SK-N-SH (cell line): ENCODE measurements at regions not wholly inside any gene's neighbourhood (a gene's known extent, or its start where the extent isn't known, plus 50 kb on each side); places are given as distances from the start of the nearest gene placed in this dataset.

Experiments
- CTCF ChIA-PET: fragments of 300-600, 350-600 bp; formaldehyde crosslinking; extraction: SDS; loops from one replicate; lab custom pipeline; 2021; lab: Yijun Ruan, JAX
- POLR2A ChIA-PET: fragments of 350-600 bp; sonication (Branson Sonifier 250); formaldehyde crosslinking; extraction: SDS; loops from one replicate; lab custom pipeline; 2020; ENCODE audit warnings: antibody characterized with exemption, inconsistent platforms; lab: Yijun Ruan, JAX
- DNase-seq: peaks from one replicate; pipeline ENCODE4 v3.0.0; 2012
- H2AFZ ChIP-seq: fragments of 200-600 bp; sonication (generic); 2 replicates; pipeline ENCODE4 v1.8.1; 2016; ENCODE audit warnings: antibody characterized with exemption, mild to moderate bottlenecking, low read depth
- H3F3A ChIP-seq: fragments of 200-600 bp; sonication (generic); replicated peaks from 2 replicates; pipeline ENCODE3; 2016; ENCODE audit warnings: antibody characterized with exemption, mild to moderate bottlenecking; ENCODE audit not compliant: insufficient read depth
- H3K27ac ChIP-seq, 2 experiments: fragments of 200-500 bp in 1 of 2; fragments of 200-600 bp in 1 of 2; sonication (Bioruptor generic) in 1 of 2; sonication (generic), shearing (Covaris generic) in 1 of 2; 2 replicates each; pipeline versions ENCODE4 v1.5.1 to v1.6.1; 2014 to 2016; ENCODE audit warnings: low read depth in 2 of 2, inconsistent platforms in 1 of 2, low read length in 1 of 2, mild to moderate bottlenecking in 1 of 2, mixed read lengths in 1 of 2
- H3K27me3 ChIP-seq: fragments of 200-600 bp; sonication (generic), shearing (Covaris generic); 2 replicates; pipeline ENCODE4 v1.6.1; 2016; ENCODE audit warnings: mixed run types; ENCODE audit not compliant: insufficient read depth
- H3K36me3 ChIP-seq, 2 experiments: fragments of 200-500 bp in 1 of 2; fragments of 200-600 bp in 1 of 2; sonication (Bioruptor generic) in 1 of 2; sonication (generic) in 1 of 2; replicated peaks in 1 of 2; 2 replicates each; pipeline versions ENCODE3 to v1.5.1; 2014 to 2016; ENCODE audit warnings: low read length in 1 of 2, mild to moderate bottlenecking in 1 of 2; ENCODE audit not compliant: insufficient read depth in 2 of 2, control insufficient read depth in 1 of 2
- H3K4me1 ChIP-seq, 2 experiments: fragments of 200-500 bp in 1 of 2; fragments of 200-600 bp in 1 of 2; sonication (Bioruptor generic) in 1 of 2; sonication (generic), shearing (Covaris generic) in 1 of 2; 2 replicates each; pipeline versions ENCODE4 v1.5.1 to v1.6.1; 2014 to 2016; ENCODE audit warnings: low read depth in 1 of 2, low read length in 1 of 2, mixed run types in 1 of 2; ENCODE audit not compliant: insufficient read depth in 2 of 2, control insufficient read depth in 1 of 2
- H3K4me2 ChIP-seq: fragments of 200-600 bp; sonication (generic), shearing (Covaris generic); 2 replicates; pipeline ENCODE4 v1.6.1; 2017; ENCODE audit warnings: mixed run types
- H3K4me3 ChIP-seq, 2 experiments: fragments of 200-500 bp in 1 of 2; fragments of 200-600 bp in 1 of 2; sonication (Bioruptor generic) in 1 of 2; sonication (generic), shearing (Covaris generic) in 1 of 2; 2 replicates each; pipeline versions ENCODE4 v1.5.1 to v1.8.1; 2014 to 2016; ENCODE audit warnings: low read depth in 2 of 2, inconsistent platforms in 1 of 2, low read length in 1 of 2, mild to moderate bottlenecking in 1 of 2, mixed read lengths in 1 of 2, moderate library complexity in 1 of 2
- H3K79me2 ChIP-seq: fragments of 200-600 bp; sonication (generic); 2 replicates; pipeline ENCODE4 v1.8.1; 2017; ENCODE audit warnings: mild to moderate bottlenecking; ENCODE audit not compliant: insufficient read depth
- H3K9ac ChIP-seq: fragments of 200-600 bp; sonication (generic); 2 replicates; pipeline ENCODE4 v1.6.1; 2017; ENCODE audit warnings: mixed run types
- H3K9me2 ChIP-seq: fragments of 200-600 bp; sonication (generic); 2 replicates; pipeline ENCODE4 v1.6.1; 2017; ENCODE audit warnings: mixed run types
- H3K9me3 ChIP-seq: fragments of 200-600 bp; sonication (generic); 2 replicates; pipeline ENCODE4 v1.6.1; 2017; ENCODE audit warnings: mixed run types, mild to moderate bottlenecking, moderate library complexity
- H4K20me1 ChIP-seq: fragments of 200-600 bp; sonication (generic); 2 replicates; pipeline ENCODE4 v1.6.1; 2017; ENCODE audit warnings: mild to moderate bottlenecking, mixed run types; ENCODE audit not compliant: insufficient read depth
- CHD2 ChIP-seq: fragments of 150-350 bp; IDR thresholded peaks from 2 replicates; pipeline ENCODE4 v1.6.1; 2018; ENCODE audit warnings: low read length; ENCODE audit not compliant: partially characterized antibody
- EZH2phosphoT487 ChIP-seq: fragments of 200-600 bp; sonication (generic); IDR thresholded peaks from 2 replicates; pipeline ENCODE4 v1.6.1; 2017; ENCODE audit warnings: low read depth, mixed run types, mild to moderate bottlenecking, antibody characterized with exemption, moderate library complexity, borderline replicate concordance
- FOXJ3 ChIP-seq: sonication (generic); formaldehyde crosslinking; IDR thresholded peaks from 2 replicates; pipeline ENCODE4 v1.5.1; 2020; ENCODE audit warnings: mild to moderate bottlenecking, missing genetic modification reagents
- GABPA ChIP-seq: IDR thresholded peaks from 2 replicates; pipeline ENCODE4 v1.4.0; 2012; ENCODE audit warnings: low read depth, mild to moderate bottlenecking
- GATA2 ChIP-seq: sonication (generic); formaldehyde crosslinking; IDR thresholded peaks from 2 replicates; pipeline ENCODE4 v1.5.0; 2020; ENCODE audit warnings: mild to moderate bottlenecking, missing genetic modification reagents
- JUND ChIP-seq: IDR thresholded peaks from 2 replicates; pipeline ENCODE4 v1.4.0; 2012
- MEF2A ChIP-seq: IDR thresholded peaks from 2 replicates; pipeline ENCODE4 v1.4.0; 2012; ENCODE audit warnings: low read depth, borderline replicate concordance
- MXI1 ChIP-seq: IDR thresholded peaks from 2 replicates; pipeline ENCODE4 v1.6.1; 2012; ENCODE audit warnings: mild to moderate bottlenecking, low read depth, low read length, improper control_type of control experiment
- POLR2AphosphoS5 ChIP-seq: IDR thresholded peaks from 2 replicates; pipeline ENCODE4 v1.6.1; 2012; ENCODE audit warnings: low read depth, low read length
- SIN3A ChIP-seq: IDR thresholded peaks from 2 replicates; pipeline ENCODE4 v1.6.1; 2012; ENCODE audit warnings: low read depth, mild to moderate bottlenecking, low read length, moderate library complexity, borderline replicate concordance
- TAF1 ChIP-seq: IDR thresholded peaks from 2 replicates; pipeline ENCODE4 v1.6.1; 2012; ENCODE audit warnings: low read depth, mild to moderate bottlenecking, low read length, moderate library complexity, borderline replicate concordance
- TEAD4 ChIP-seq: IDR thresholded peaks from 2 replicates; pipeline ENCODE4 v1.4.0; 2012; ENCODE audit warnings: mild to moderate bottlenecking, borderline replicate concordance; ENCODE audit not compliant: insufficient read depth
- YY1 ChIP-seq: IDR thresholded peaks from 2 replicates; pipeline ENCODE4 v1.4.0; 2012; ENCODE audit warnings: low read depth, mild to moderate bottlenecking
- ZBTB33 ChIP-seq: IDR thresholded peaks from 2 replicates; pipeline ENCODE4 v1.4.0; 2012; ENCODE audit warnings: low read depth, borderline replicate concordance
- WGBS: methylation state at CpG from one replicate; pipeline ENCODE4 v1.1.6; 2017; ENCODE audit warnings: low lambda C conversion rate; 5-methylcytosine and 5-hydroxymethylcytosine counted together
- TF ChIP-seq, protein P1 (sequence below): fragments of 150-350 bp; IDR thresholded peaks from 2 replicates; pipeline ENCODE4 v1.6.1; 2017; ENCODE audit warnings: antibody characterized with exemption, low read length, low read depth, borderline replicate concordance
- TF ChIP-seq, protein P2 (sequence below): fragments of 200-600 bp; sonication (generic); IDR thresholded peaks from 2 replicates; pipeline ENCODE4 v1.6.1; 2017; ENCODE audit warnings: antibody characterized with exemption, mild to moderate bottlenecking, moderate library complexity
- TF ChIP-seq, protein P3 (sequence below): IDR thresholded peaks from 2 replicates; pipeline ENCODE4 v1.4.0; 2012; ENCODE audit warnings: low read depth
- TF ChIP-seq, protein P4 (sequence below): IDR thresholded peaks from 2 replicates; pipeline ENCODE4; 2012
- TF ChIP-seq, protein P5 (sequence below): fragments of 150-350 bp; IDR thresholded peaks from 2 replicates; pipeline ENCODE4 v1.6.1; 2016; ENCODE audit warnings: mild to moderate bottlenecking, low read depth, low read length

DNA sequence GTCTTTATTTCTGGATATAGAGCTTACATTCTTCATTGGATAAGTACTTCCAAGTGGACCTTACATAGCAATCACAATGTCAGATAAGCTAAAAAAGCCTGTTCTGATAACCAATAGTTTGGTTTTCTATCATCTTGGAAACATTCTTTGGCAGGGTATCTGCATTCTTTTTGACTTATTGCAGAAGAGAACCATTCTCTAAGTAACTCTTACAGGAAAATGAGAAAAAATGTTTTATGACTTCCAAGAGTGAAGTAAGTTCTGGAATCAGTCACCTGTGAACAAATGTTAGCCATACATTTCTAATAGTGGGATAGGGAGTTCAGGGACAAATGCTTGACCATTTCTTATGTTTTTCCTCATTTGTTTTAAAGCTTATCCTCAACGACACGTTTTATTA, 564.0 kb downstream of the CD109 start:
- DNase-seq: no peak
- no peaks in the 10 kb centered on the region for H3K36me3 ChIP-seq
- CTCF ChIA-PET: no interaction called here
- no peaks in the 10 kb centered on the region for H4K20me1 ChIP-seq
- no peak overlapping the region for H3K9ac ChIP-seq
- H3K27ac ChIP-seq: no peak overlapping the region
- H3F3A ChIP-seq: no peaks in the 10 kb centered on the region
- TF ChIP-seq YY1 (no peak), TAF1 (no peak), ZBTB33 (no peak), MXI1 (no peak), SIN3A (no peak), GABPA (no peak), FOXJ3 (CRISPR knock-in tag) (no peak), POLR2AphosphoS5 (no peak), JUND (no peak), CHD2 (no peak), EZH2phosphoT487 (no peak), GATA2 (CRISPR knock-in tag) (no peak), MEF2A (no peak), TEAD4 (no peak)
- TF ChIP-seq, protein P1, sequence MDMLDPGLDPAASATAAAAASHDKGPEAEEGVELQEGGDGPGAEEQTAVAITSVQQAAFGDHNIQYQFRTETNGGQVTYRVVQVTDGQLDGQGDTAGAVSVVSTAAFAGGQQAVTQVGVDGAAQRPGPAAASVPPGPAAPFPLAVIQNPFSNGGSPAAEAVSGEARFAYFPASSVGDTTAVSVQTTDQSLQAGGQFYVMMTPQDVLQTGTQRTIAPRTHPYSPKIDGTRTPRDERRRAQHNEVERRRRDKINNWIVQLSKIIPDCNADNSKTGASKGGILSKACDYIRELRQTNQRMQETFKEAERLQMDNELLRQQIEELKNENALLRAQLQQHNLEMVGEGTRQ: no peak
- TF ChIP-seq, protein P2, sequence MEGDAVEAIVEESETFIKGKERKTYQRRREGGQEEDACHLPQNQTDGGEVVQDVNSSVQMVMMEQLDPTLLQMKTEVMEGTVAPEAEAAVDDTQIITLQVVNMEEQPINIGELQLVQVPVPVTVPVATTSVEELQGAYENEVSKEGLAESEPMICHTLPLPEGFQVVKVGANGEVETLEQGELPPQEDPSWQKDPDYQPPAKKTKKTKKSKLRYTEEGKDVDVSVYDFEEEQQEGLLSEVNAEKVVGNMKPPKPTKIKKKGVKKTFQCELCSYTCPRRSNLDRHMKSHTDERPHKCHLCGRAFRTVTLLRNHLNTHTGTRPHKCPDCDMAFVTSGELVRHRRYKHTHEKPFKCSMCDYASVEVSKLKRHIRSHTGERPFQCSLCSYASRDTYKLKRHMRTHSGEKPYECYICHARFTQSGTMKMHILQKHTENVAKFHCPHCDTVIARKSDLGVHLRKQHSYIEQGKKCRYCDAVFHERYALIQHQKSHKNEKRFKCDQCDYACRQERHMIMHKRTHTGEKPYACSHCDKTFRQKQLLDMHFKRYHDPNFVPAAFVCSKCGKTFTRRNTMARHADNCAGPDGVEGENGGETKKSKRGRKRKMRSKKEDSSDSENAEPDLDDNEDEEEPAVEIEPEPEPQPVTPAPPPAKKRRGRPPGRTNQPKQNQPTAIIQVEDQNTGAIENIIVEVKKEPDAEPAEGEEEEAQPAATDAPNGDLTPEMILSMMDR: no peak
- TF ChIP-seq, protein P3, sequence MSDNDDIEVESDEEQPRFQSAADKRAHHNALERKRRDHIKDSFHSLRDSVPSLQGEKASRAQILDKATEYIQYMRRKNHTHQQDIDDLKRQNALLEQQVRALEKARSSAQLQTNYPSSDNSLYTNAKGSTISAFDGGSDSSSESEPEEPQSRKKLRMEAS: no peak
- TF ChIP-seq, protein P4, sequence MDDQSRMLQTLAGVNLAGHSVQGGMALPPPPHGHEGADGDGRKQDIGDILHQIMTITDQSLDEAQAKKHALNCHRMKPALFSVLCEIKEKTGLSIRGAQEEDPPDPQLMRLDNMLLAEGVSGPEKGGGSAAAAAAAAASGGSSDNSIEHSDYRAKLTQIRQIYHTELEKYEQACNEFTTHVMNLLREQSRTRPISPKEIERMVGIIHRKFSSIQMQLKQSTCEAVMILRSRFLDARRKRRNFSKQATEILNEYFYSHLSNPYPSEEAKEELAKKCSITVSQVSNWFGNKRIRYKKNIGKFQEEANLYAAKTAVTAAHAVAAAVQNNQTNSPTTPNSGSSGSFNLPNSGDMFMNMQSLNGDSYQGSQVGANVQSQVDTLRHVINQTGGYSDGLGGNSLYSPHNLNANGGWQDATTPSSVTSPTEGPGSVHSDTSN: no peak
- TF ChIP-seq, protein P5, sequence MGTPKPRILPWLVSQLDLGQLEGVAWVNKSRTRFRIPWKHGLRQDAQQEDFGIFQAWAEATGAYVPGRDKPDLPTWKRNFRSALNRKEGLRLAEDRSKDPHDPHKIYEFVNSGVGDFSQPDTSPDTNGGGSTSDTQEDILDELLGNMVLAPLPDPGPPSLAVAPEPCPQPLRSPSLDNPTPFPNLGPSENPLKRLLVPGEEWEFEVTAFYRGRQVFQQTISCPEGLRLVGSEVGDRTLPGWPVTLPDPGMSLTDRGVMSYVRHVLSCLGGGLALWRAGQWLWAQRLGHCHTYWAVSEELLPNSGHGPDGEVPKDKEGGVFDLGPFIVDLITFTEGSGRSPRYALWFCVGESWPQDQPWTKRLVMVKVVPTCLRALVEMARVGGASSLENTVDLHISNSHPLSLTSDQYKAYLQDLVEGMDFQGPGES: no peak
- TF ChIP-seq, all 33 proteins: peak for 0
- H3K4me3 ChIP-seq: no peak overlapping the region
- H3K4me1 ChIP-seq: no peaks in the 10 kb centered on the region
- no peaks in the 10 kb centered on the region for H3K27me3 ChIP-seq
- POLR2A ChIA-PET: no interaction called here
- no peak overlapping the region for H2AFZ ChIP-seq
- H3K79me2 ChIP-seq: no peaks in the 10 kb centered on the region
- H3K9me3 ChIP-seq: no peaks in the 10 kb centered on the region
- WGBS: 2% methylated on average over 2 of the region's 2 CpGs
- no peaks in the 10 kb centered on the region for H3K9me2 ChIP-seq
- no peak overlapping the region for H3K4me2 ChIP-seq
